Breast epithelium (tissue), 3 donors: ENCODE measurements at regions not wholly inside any gene's neighbourhood (a gene's known extent, or its start where the extent isn't known, plus 50 kb on each side); places are given as distances from the start of the nearest gene placed in this dataset.

Experiments used
- POLR2A ChIP-seq: fragments of 450-650 bp; IDR thresholded peaks from one replicate; pipeline ENCODE4 v1.6.1; 2016; ENCODE audit warnings: antibody characterized with exemption, mild to moderate bottlenecking, moderate library complexity
- TF ChIP-seq, protein P1 (sequence below), 3 donors: fragments of 450-650 bp; IDR thresholded peaks; one replicate each; pipeline ENCODE4 v1.5.1; 2016 to 2017; ENCODE audit warnings: antibody characterized with exemption in 3 of 3, mild to moderate bottlenecking in 3 of 3, moderate library complexity in 3 of 3

DNA sequence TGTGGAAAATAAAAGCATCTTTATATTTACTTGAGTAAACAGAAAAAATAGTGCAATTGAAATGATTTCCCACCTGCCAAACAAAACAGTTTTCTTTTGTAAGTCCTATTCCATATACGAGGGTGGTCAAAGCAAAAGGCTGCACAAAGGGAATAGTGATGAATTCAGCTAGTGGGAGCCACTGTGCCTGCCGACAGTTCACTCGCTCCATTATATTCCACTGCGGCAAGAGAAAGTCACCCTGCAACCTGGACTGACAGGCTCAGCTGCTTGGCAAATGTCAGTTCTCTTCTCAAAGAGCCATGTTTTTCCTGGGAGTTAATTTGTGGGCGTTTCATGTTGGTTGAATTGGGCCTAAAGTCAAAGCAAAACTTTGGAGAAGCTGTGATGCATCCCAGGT, 145.4 kb downstream of the LMO4 start:
- TF ChIP-seq, protein P1, sequence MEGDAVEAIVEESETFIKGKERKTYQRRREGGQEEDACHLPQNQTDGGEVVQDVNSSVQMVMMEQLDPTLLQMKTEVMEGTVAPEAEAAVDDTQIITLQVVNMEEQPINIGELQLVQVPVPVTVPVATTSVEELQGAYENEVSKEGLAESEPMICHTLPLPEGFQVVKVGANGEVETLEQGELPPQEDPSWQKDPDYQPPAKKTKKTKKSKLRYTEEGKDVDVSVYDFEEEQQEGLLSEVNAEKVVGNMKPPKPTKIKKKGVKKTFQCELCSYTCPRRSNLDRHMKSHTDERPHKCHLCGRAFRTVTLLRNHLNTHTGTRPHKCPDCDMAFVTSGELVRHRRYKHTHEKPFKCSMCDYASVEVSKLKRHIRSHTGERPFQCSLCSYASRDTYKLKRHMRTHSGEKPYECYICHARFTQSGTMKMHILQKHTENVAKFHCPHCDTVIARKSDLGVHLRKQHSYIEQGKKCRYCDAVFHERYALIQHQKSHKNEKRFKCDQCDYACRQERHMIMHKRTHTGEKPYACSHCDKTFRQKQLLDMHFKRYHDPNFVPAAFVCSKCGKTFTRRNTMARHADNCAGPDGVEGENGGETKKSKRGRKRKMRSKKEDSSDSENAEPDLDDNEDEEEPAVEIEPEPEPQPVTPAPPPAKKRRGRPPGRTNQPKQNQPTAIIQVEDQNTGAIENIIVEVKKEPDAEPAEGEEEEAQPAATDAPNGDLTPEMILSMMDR (IDR thresholded peaks at IDR 0.05) = no peak
- TF ChIP-seq POLR2A = no peak
